ENCODE measurements at regions not wholly inside any gene's neighbourhood (a gene's known extent, or its start where the extent isn't known, plus 50 kb on each side); places are given as distances from the start of the nearest gene placed in this dataset.

- no peak for TF ChIP-seq POLR2A (IDR thresholded peaks at IDR 0.05)
- no peak for TF ChIP-seq CTCF (IDR thresholded peaks at IDR 0.05)
Measured at GRCh38 chr10:27607591-27607990, 103.5 kb downstream of the RAB18 start.
